ENCODE measurements at regions not wholly inside any gene's neighbourhood (a gene's known extent, or its start where the extent isn't known, plus 50 kb on each side); places are given as distances from the start of the nearest gene placed in this dataset.

- TF ChIP-seq, protein P1, sequence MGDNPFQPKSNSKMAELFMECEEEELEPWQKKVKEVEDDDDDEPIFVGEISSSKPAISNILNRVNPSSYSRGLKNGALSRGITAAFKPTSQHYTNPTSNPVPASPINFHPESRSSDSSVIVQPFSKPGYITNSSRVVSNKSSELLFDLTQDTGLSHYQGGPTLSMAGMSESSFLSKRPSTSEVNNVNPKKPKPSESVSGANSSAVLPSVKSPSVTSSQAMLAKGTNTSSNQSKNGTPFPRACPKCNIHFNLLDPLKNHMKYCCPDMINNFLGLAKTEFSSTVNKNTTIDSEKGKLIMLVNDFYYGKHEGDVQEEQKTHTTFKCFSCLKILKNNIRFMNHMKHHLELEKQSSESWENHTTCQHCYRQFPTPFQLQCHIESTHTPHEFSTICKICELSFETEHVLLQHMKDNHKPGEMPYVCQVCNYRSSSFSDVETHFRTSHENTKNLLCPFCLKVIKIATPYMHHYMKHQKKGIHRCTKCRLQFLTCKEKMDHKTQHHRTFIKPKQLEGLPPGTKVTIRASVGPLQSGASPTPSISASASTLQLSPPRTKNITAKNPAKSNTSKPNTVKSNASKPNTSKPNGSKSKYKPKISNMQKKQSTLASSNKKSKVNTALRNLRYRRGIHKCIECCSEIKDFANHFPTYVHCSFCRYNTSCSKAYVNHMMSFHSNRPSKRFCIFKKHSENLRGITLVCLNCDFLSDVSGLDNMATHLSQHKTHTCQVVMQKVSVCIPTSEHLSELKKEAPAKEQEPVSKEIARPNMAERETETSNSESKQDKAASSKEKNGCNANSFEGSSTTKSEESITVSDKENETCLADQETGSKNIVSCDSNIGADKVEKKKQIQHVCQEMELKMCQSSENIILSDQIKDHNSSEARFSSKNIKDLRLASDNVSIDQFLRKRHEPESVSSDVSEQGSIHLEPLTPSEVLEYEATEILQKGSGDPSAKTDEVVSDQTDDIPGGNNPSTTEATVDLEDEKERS (CRISPR knock-in tag; IDR thresholded peaks at IDR 0.05), result no peak
- TF ChIP-seq ZSCAN21 (CRISPR knock-in tag; IDR thresholded peaks at IDR 0.05; ENCODE audit: borderline replicate concordance), result no peak
- TF ChIP-seq ZZZ3 (CRISPR knock-in tag; IDR thresholded peaks at IDR 0.05; ENCODE audit: borderline replicate concordance), result no peak
- no peak for TF ChIP-seq POLR2G (IDR thresholded peaks at IDR 0.05; ENCODE audit: low read depth, low read length)
- TF ChIP-seq, protein P2, sequence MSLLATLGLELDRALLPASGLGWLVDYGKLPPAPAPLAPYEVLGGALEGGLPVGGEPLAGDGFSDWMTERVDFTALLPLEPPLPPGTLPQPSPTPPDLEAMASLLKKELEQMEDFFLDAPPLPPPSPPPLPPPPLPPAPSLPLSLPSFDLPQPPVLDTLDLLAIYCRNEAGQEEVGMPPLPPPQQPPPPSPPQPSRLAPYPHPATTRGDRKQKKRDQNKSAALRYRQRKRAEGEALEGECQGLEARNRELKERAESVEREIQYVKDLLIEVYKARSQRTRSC (CRISPR knock-in tag; IDR thresholded peaks at IDR 0.05; ENCODE audit: low read depth), result no peak
- no peak for TF ChIP-seq SSRP1 (CRISPR knock-in tag; IDR thresholded peaks at IDR 0.05)
- TF ChIP-seq ZC3H4 (CRISPR knock-in tag; IDR thresholded peaks at IDR 0.05; ENCODE audit: borderline replicate concordance), result no peak
- no peak for TF ChIP-seq NRL (CRISPR knock-in tag; IDR thresholded peaks at IDR 0.05; ENCODE audit: borderline replicate concordance)
- no peak for TF ChIP-seq MBD4 (IDR thresholded peaks at IDR 0.05; ENCODE audit: borderline replicate concordance, low read length)
- TF ChIP-seq MLXIP (CRISPR knock-in tag; IDR thresholded peaks at IDR 0.05; ENCODE audit: borderline replicate concordance), result no peak
These were observed 84.2 kb upstream of the EGFL6 start (continued) for GRCh38 chrX:13485167-13485566.

Data from HepG2 (cell line).